ENCODE measurements at regions not wholly inside any gene's neighbourhood (a gene's known extent, or its start where the extent isn't known, plus 50 kb on each side); places are given as distances from the start of the nearest gene placed in this dataset.
"Not testable (repeated sequence)": the region's sequence is repeated elsewhere in the genome, so short reads cannot be mapped to it uniquely, and the experiment has no call there.

DNA sequence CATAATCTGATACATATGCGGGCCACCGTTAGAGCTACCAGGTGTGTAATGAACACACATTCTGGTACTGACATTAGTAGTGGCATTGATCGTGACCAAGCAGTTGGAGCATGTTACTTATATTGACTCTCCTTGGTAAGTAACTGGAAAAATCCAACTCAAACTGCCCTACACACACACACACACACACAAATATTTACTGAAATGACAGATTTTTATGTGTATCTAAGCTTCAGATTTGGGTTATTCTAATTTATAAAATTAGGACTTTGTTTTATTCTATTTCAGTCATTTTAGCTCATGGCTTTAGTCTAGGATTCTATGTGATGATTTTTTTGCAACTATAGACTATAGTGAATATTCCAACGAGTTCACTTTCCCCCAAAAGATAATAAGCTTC lies 1280.2 kb upstream of the ACO1 start:
- DNase-seq (ENCODE audit: low spot score) = no peak

GRCh38 chr9:31112491-31112890 lies 1272.0 kb upstream of the ACO1 start:
- no peak for DNase-seq (ENCODE audit: low spot score)

DNA sequence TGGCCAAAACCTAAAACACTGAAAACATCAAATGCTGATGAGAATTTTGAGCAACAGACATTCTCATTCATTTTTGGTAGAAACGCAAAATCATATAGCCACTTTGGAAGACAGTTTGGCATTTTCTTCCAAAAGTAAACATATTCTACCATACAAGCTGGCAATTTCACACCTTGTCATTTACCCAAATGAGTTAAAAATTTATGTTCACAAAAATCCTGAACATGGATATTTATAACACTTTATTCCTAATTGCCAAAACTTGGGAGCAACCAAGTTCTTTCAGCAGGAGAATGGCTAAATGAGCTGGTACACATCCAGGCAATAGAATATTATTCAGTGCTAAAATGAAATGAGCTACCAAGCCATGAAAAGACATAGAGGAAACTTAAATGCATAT lies 1270.1 kb upstream of the ACO1 start:
- DNase-seq (ENCODE audit: low spot score) = no peak

GRCh38 chr9:31119890-31120454 lies 1264.5 kb upstream of the ACO1 start:
- DNase-seq (ENCODE audit: low spot score) = peak; percentile 39

GRCh38 chr9:31124389-31124788 lies 1260.1 kb upstream of the ACO1 start:
- DNase-seq (ENCODE audit: low spot score) = no peak

DNA sequence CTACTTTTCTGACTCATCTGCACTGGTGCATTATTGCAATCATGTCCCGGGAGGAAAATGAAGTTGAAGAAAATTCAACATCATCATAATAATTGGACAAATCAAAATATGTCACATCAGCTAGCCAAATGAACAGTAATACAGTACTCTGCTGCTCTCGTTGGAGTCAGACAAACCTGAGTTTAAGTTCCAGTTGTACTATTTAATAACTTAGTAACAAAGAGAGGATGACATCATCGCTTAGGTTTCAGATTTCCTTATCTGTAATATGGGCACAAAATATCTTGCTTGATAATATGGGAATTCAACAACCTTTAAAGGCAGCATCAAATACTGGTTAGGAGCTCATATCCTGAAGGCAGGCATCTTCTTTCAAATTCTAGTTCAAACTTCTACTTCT lies 1248.9 kb upstream of the ACO1 start:
- DNase-seq (ENCODE audit: low spot score) = peak; percentile 31

- no peak for DNase-seq (ENCODE audit: low spot score)
These were observed 1247.9 kb upstream of the ACO1 start for GRCh38 chr9:31136524-31136923.

GRCh38 chr9:31137176-31138160 lies 1247.0 kb upstream of the ACO1 start:
- peak; percentile 94 for DNase-seq (ENCODE audit: low spot score)

- DNase-seq (ENCODE audit: low spot score) = peak; percentile 77
These were observed 1244.1 kb upstream of the ACO1 start for GRCh38 chr9:31140316-31140715.

GRCh38 chr9:31142456-31142855 lies 1242.0 kb upstream of the ACO1 start:
- no peak for DNase-seq (ENCODE audit: low spot score)

- DNase-seq (ENCODE audit: low spot score) = no peak
These were observed 1239.8 kb upstream of the ACO1 start for GRCh38 chr9:31144614-31145013.

- DNase-seq (ENCODE audit: low spot score) = no peak
These were observed 1237.8 kb upstream of the ACO1 start for GRCh38 chr9:31146485-31147166.

DNA sequence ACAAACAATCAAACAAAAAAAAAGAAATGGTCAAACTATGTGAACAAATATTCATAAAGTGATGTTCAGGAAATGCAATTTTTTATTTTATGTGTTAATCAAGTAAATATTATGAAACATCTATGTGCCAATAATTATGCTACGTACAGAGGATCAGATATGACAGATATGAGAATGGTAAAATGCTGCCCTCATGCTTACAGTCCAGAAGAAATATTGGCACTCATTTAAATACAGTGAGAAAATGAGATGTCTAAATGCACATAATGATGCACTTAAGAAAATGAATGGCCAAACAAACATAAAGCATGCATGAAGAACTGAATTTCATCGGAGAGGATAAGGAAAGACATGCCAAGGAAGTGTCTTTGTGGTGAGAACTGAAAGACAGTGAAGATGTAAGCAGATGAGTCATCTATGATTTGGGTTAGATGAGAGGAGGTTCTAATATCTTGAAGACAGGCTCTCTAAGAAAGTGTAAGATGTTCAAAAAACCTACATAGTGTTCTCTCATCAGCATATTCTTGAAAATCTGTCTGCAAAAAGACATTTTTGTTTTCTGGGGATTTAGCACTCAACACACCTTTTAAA lies 1231.1 kb upstream of the ACO1 start:
- no peak for DNase-seq (ENCODE audit: low spot score)

- DNase-seq (ENCODE audit: low spot score) = no peak
These were observed 1217.9 kb upstream of the ACO1 start for GRCh38 chr9:31166516-31166915.

DNA sequence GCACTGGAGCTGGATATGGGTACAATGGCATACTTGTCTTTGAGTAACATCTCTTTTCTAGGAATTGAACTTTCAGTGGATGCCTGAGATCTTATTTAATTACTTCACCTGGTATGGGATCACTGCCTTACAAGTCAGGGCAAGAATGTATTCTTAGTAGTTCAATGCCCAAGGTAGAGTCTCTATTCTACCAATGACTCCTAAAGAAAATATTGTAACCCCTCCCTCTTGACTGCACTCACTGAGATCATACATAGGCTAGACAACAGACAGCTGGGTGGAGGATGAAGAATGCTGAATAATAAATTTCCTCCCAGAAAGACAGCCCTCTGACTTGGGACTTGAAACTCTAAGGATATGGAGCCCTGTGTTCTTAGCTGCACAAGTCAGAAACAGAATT lies 1216.3 kb upstream of the ACO1 start:
- peak; percentile 17 for DNase-seq (ENCODE audit: low spot score)

GRCh38 chr9:31174681-31175080 lies 1209.8 kb upstream of the ACO1 start:
- DNase-seq (ENCODE audit: low spot score) = no peak

GRCh38 chr9:31183866-31184265 lies 1200.6 kb upstream of the ACO1 start:
- no peak for DNase-seq (ENCODE audit: low spot score)

DNA sequence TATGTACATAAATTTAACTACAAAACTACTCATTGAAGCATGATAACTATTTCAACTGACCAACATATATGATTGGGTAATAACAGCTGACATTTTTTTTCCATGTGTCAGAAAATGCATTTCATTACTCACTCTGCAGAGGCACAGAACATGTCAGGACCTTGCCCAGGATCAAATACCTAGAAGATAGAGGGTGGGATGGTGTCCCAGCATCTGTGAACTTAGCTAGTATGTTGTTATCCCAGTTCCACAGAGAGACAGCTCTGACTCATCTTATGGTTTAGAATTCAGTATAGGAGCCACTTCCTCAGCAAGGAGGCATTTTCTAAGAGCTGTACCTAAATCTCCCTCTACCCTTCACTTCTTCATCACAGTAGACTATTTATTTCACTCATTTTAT lies 1198.6 kb upstream of the ACO1 start:
- no peak for DNase-seq (ENCODE audit: low spot score)

DNA sequence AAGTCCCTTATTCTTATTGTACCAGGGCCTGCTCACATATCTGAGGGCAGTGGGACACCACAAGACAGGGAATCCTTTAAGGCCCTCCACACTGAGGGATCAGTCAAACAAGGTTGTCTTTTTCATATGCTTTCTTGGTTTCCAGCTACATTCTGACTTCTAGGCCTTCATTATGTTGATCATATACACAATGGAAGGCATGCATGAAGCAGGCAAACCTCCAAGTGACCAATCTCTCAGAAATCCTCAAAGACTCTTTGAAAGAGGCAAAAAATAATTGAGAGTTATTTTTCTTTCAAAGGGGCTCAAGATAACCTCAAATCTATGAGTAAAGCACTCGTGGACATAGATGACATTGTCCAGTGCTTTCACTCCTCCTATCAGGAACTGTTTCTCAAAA lies 1195.9 kb upstream of the ACO1 start:
- DNase-seq (ENCODE audit: low spot score) = no peak

DNA sequence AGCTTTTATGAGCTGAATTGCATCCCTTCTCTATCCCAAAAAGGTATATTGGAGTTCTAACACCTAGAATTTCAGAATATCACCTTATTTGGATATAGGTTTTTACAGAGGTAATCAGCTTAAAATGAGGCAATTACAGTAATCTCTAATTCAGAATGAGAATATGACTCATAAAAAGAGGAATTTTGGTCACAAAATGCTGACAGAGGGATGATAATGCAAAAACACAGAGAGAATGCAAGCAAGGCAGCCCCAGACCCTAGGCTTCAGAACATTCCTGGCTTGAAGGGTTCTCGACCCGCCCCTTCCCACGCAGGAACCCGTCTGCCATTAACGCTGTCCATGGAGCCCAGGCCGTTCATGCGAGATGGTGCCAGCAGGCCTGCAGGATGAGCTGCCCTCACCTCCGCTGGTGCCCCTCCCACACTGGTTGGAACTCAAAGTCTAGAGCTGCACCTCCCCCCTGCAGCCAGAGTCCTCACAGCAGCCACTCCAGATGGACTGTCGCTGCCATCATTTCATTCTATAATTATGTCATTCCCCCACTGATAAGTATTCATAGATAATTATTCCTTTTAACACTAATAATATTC lies 1173.4 kb upstream of the ACO1 start:
- DNase-seq (ENCODE audit: low spot score) = no peak

- not testable (repeated sequence) for DNase-seq (ENCODE audit: low spot score)
These were observed 1154.5 kb upstream of the ACO1 start for GRCh38 chr9:31229976-31230375.

DNA sequence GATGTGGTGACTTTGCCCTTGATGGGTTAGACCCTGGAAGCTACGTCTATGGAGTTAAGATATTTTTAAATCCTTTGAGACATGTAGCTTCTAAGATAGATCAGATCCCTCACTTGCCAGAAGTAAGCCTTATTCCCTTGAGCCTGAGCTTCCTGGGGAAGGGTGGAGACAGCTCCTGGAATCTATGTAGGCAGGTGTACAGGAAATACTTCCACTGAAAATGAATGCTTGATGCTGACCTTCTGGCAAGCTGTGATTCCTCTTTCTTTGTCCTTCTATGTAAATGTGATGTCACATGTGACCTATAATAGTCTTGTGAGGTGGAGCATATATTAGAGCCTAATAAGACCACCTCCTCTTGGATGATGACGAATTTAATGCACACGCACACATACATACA lies 1152.0 kb upstream of the ACO1 start:
- DNase-seq (ENCODE audit: low spot score) = no peak
